ENCODE measurements at regions not wholly inside any gene's neighbourhood (a gene's known extent, or its start where the extent isn't known, plus 50 kb on each side); places are given as distances from the start of the nearest gene placed in this dataset.

DNA sequence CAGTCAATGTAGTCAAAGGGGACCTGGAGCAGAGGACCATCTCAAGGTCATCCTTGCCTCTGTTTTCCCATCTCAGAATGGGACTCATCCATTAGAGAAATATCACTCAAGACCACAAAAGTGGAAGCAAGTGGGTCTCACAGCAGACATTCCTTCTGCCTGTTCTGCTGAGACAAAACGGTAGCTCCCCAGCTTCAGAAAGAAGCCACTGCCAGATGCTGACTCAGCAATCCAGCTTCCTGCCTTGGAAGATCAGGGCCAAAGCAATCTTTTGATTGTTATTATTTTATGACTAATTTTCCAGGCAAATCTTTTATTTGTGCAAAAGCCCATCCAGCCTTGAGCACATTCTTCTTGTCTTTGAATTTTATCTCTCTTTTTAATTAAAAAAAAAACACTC is 86.8 kb downstream of the CCT6B start:
- no peak for DNase-seq (ENCODE audit: low read depth)

- DNase-seq (ENCODE audit: low read depth): no peak
Observed at GRCh38 chr17:34872640-34873039, 88.6 kb downstream of the CCT6B start.

GRCh38 chr17:34869641-34870040 is 91.6 kb downstream of the CCT6B start:
- no peak for DNase-seq (ENCODE audit: low read depth)

DNA sequence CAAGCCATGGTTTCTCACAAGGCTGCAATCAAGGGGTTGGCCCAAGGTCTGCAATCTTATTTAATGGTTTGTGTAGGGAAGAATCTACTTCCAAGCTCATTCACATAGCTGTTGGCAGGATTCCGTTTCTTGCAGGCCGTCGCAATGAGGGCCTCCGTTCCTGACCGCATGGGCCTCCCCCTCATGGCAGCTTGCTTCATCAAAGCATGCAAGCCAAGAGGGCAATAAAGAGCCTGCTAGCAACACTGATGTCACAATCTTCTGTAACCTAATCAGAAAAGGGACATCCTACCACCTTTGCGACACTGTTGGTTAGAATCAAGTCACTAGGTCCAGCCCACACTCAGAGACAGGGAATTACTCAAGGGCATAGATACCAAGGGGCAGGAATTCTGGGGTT is 95.5 kb downstream of the CCT6B start:
- no peak for DNase-seq (ENCODE audit: low read depth)

DNA sequence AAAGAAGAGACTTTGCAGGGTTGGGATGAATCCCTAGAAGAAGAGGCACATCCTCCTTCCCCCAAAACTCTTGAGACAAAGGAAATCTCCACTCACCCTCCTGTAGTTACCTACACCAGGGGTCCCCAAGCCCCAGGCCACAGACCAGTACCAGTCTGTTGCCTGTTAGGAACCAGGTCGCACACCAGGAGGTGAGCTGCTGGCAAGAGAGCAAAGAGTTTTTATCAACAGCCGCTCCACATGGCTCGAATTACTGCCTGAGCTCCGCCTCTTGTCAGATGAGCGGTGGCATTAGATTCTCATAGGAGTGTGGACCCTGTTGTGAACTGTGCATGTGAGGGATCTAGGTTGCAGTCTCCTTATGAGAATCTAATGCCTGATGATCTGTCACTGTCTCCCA is 98.9 kb downstream of the CCT6B start:
- no peak for DNase-seq (ENCODE audit: low read depth)

DNA sequence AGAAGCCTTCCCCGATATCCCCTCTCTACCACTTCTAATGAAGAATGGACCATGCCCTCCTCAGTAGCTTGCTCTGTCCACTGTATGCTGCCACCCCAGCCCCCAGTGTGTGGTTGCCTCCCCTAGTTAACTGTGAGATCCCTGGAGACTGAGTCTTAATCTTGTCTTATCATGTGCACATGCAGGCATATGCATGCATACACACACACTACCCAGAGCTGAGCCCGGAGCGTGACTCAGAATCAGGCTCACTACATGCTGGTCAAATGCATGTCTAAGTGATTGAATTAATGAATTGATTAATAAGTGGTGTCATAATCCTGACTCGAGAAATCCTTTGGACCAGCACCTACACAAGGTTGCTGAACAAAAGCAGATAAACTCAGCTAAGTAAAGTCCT is 99.4 kb downstream of the CCT6B start:
- no peak for DNase-seq (ENCODE audit: low read depth)

- DNase-seq (ENCODE audit: low read depth): no peak
Observed at GRCh38 chr17:34859652-34860051, 101.6 kb downstream of the CCT6B start.

- DNase-seq (ENCODE audit: low read depth): no peak
Observed at GRCh38 chr17:34858591-34859565, 102.4 kb downstream of the CCT6B start.

DNA sequence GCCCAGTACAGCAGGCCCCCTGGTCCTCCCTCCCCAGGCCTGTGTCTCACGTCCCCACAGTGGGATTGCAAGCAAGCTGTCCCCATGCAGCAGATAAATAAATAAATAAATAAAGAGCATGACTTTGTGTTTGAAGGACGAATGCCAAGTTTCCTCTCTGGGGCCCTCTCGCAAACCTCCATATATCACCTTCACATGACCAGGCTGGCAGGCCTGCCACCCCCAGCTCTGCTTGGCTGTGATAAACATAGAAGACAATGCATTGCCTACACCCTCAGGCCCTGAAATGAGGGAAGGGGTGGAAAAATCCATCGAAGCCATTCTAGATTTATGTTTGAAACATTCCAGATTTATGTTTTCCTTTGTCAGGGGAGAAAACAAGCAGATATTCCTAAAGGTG is 107.3 kb downstream of the CCT6B start:
- DNase-seq (ENCODE audit: low read depth): no peak

DNA sequence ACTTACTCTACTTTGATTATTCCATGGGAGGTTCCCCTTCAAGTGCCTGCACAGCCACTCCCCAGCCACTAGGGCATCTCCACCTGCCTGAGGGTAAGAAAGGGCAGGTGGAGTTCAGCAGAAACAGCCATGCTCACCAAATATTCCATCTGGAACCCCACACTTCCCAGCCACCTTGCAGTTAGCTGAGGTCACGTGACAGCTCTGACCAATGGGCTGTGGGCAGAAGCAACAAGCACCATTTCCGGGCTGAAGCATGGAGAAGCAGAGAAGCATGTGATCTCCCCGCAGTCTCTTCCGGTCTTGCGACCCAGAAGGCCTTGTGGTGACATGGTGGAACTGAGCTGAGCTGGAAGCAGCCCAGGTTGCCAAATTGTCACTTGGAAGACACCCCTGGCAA is 108.6 kb downstream of the CCT6B start:
- DNase-seq (ENCODE audit: low read depth): no peak

- no peak for DNase-seq (ENCODE audit: low read depth)
Observed at GRCh38 chr17:34851961-34852540, 109.2 kb downstream of the CCT6B start.

GRCh38 chr17:34850964-34851363 is 110.3 kb downstream of the CCT6B start:
- no peak for DNase-seq (ENCODE audit: low read depth)

- DNase-seq (ENCODE audit: low read depth): no peak
Observed at GRCh38 chr17:34850023-34850422, 111.2 kb downstream of the CCT6B start.

DNA sequence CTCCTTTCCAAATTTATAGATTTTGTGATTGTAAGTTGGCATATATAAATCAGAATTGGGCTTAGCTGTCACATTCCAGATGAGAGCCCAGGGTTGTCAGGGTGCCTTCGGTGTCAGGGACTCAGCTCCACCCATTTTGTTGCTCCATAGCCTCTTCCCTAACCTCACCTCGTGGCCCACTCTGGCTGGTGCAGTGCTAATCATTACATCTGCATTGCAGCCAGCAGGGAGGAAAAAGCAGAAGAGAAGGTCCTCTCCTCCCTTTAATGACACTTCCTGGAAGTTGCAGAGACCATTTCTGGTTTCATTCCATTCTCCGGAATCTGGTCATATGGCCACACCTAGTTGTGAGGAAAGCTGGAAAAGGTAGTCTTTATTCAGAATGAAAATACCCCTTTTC is 113.3 kb downstream of the CCT6B start:
- DNase-seq (ENCODE audit: low read depth): no peak

- DNase-seq (ENCODE audit: low read depth): no peak
Observed at GRCh38 chr17:34845296-34845695, 116.0 kb downstream of the CCT6B start.

DNA sequence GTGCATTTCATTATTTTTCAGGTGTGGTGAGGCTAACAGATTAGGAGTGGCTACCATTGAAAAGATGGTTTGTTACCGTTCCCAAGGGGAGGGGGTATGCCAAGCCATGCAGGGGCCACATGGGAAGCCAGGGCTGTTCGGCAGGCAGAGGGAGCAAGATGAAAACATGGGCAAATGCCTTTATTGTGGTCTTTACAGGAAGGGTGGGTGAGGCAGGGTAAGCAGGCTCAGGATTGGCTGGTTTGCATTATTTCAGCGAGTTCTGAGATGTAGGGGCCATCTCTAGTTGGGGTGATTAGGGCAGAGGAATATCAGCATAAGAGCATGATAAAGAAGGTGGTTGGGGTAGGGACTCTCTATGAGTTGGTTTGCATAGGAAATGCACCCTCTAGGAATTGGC is 117.6 kb downstream of the CCT6B start:
- no peak for DNase-seq (ENCODE audit: low read depth)

DNA sequence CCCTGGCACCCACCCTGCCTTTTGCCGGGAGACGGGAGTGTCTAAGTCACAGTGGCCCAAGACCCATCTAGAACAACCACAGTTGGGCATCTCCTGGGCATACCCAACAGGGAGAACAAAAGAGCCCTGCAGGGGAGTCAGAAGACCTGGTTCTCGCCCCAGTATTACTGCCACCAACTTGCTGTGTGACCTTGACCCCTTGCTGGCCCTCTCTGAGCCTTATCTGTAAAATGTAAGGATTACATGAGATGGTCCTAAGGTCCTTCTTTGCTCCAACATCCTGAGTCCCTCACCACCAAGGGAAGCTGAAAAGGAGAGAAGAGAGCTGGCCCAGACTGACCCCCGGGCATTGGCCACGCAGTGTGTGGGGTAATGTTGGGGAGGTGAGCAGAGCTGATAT is 119.0 kb downstream of the CCT6B start:
- no peak for DNase-seq (ENCODE audit: low read depth)

- DNase-seq (ENCODE audit: low read depth): no peak
Observed at GRCh38 chr17:34841467-34841866, 119.8 kb downstream of the CCT6B start.

- no peak for DNase-seq (ENCODE audit: low read depth)
Observed at GRCh38 chr17:34840750-34841149, 120.5 kb downstream of the CCT6B start.

GRCh38 chr17:34837876-34838478 is 123.3 kb downstream of the CCT6B start:
- no peak for DNase-seq (ENCODE audit: low read depth)

DNA sequence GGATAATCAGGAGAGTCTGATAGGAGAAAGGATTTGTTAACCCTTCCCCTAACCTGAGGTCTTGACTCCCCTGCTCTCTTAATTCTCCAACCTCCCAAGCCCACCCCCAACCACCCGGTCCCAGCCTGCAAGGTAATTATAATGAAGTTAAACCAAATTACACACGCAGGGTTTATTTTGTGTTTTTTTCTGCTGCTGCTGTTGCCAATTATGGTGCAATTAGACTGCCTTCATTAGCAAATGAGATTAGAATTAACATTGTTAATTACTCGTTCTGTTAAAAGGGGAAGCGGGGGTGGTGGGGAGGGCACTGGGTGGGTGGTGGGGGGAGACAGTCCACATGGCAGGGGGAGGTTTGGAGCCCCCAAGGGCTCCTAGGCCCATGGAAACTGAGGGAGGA is 128.9 kb downstream of the CCT6B start:
- DNase-seq (ENCODE audit: low read depth): no peak

DNA sequence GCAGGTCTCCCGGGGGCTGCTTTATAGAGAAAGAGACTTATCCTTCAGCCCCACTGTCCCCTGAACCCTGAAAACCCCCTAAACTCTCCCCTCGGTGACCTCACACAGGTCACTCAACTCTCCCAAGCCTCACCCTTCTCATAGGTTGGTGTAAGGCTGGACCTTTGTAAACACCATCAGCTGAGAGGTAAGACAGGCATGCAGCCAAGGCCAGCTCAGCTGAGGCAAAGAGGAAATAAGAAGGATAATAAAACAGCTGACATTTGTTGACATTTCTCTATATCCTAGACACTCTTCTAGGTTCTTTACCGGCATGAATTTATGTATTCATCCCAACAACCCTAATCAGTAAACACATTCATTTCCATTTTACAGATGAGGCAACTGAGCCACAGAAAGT is 134.3 kb downstream of the CCT6B start:
- no peak for DNase-seq (ENCODE audit: low read depth)

- no peak for DNase-seq (ENCODE audit: low read depth)
Observed at GRCh38 chr17:34826332-34826731, 134.9 kb downstream of the CCT6B start.

All from HS-5 (cell line).